H9 (cell line): ENCODE measurements at regions not wholly inside any gene's neighbourhood (a gene's known extent, or its start where the extent isn't known, plus 50 kb on each side); places are given as distances from the start of the nearest gene placed in this dataset.

Experiments
- DNase-seq: peaks from one replicate; pipeline ENCODE4 v3.0.0-alpha.2; 2017
- H2AFZ ChIP-seq: one replicate; pipeline ENCODE4 v1.6.1; 2013; ENCODE audit warnings: mild to moderate bottlenecking, low read length, control low read depth, moderate library complexity
- H2AK5ac ChIP-seq: 2 replicates; pipeline ENCODE4 v1.6.1; 2013; ENCODE audit warnings: low read length, control low read depth, mixed read lengths; ENCODE audit not compliant: insufficient read length
- H2BK120ac ChIP-seq: one replicate; pipeline ENCODE4 v1.6.1; 2013; ENCODE audit warnings: low read depth, mild to moderate bottlenecking, low read length, control low read depth, inconsistent platforms; ENCODE audit not compliant: poor library complexity, severe bottlenecking
- H2BK12ac ChIP-seq: 2 replicates; pipeline ENCODE4 v1.6.1; 2013; ENCODE audit warnings: low read length, control low read depth, mixed read lengths, low read depth; ENCODE audit not compliant: insufficient read length
- H2BK15ac ChIP-seq: 2 replicates; pipeline ENCODE4 v1.6.1; 2013; ENCODE audit warnings: low read depth, low read length, control low read depth
- H2BK20ac ChIP-seq: one replicate; pipeline ENCODE4 v1.6.1; 2013; ENCODE audit warnings: low read depth, mild to moderate bottlenecking, low read length, control low read depth, inconsistent platforms; ENCODE audit not compliant: poor library complexity, severe bottlenecking
- H2BK5ac ChIP-seq: 2 replicates; pipeline ENCODE4 v1.6.1; 2013; ENCODE audit warnings: low read length, control low read depth, mixed read lengths; ENCODE audit not compliant: insufficient read length
- H3K14ac ChIP-seq: 2 replicates; pipeline ENCODE4 v1.6.1; 2013; ENCODE audit warnings: low read length, control low read depth; ENCODE audit not compliant: insufficient read depth
- H3K18ac ChIP-seq: 2 replicates; pipeline ENCODE4 v1.6.1; 2013; ENCODE audit warnings: low read depth, mild to moderate bottlenecking, mixed read lengths, low read length, control low read depth; ENCODE audit not compliant: insufficient read length
- H3K23ac ChIP-seq: 2 replicates; pipeline ENCODE4 v1.6.1; 2013; ENCODE audit warnings: low read length, control low read depth, mixed read lengths, low read depth; ENCODE audit not compliant: insufficient read length
- H3K23me2 ChIP-seq: 2 replicates; pipeline ENCODE4 v1.6.1; 2013; ENCODE audit warnings: low read depth, mild to moderate bottlenecking, mixed read lengths, low read length, control low read depth; ENCODE audit not compliant: insufficient read length, poor library complexity, severe bottlenecking
- H3K27ac ChIP-seq: 2 replicates; pipeline ENCODE4 v1.5.1; 2013; ENCODE audit warnings: low read length, control low read depth, mixed read lengths, low read depth; ENCODE audit not compliant: insufficient read length
- H3K27me3 ChIP-seq: 2 replicates; pipeline ENCODE4 v1.6.1; 2013; ENCODE audit warnings: low read length, control low read depth, inconsistent platforms; ENCODE audit not compliant: insufficient read depth
- H3K4ac ChIP-seq: 2 replicates; pipeline ENCODE4 v1.6.1; 2013; ENCODE audit warnings: low read depth, mild to moderate bottlenecking, control low read depth, inconsistent platforms, low read length, moderate library complexity
- H3K4me1 ChIP-seq: 2 replicates; pipeline ENCODE4 v1.6.1; 2013; ENCODE audit warnings: low read length, control low read depth, inconsistent platforms; ENCODE audit not compliant: insufficient read depth
- H3K4me2 ChIP-seq: 2 replicates; pipeline ENCODE4 v1.6.1; 2013; ENCODE audit warnings: low read length, control low read depth, mixed read lengths; ENCODE audit not compliant: insufficient read length, insufficient read depth
- H3K56ac ChIP-seq: 2 replicates; pipeline ENCODE4 v1.6.1; 2013; ENCODE audit warnings: low read depth, mild to moderate bottlenecking, mixed read lengths, low read length, control low read depth; ENCODE audit not compliant: insufficient read length
- H3K79me1 ChIP-seq: 2 replicates; pipeline ENCODE4 v1.6.1; 2013; ENCODE audit warnings: low read depth, mild to moderate bottlenecking, moderate library complexity, low read length, control low read depth, inconsistent platforms; ENCODE audit not compliant: insufficient read depth, poor library complexity, severe bottlenecking
- H3K79me2 ChIP-seq: 2 replicates; pipeline ENCODE4 v1.6.1; 2013; ENCODE audit warnings: low read length, control low read depth, inconsistent platforms; ENCODE audit not compliant: insufficient read depth
- H3K9ac ChIP-seq: 2 replicates; pipeline ENCODE4 v1.6.1; 2013; ENCODE audit warnings: low read length, control low read depth, mixed read lengths; ENCODE audit not compliant: insufficient read length; ENCODE audit errors: extremely low read depth
- H3K9me3 ChIP-seq: one replicate; pipeline ENCODE4 v1.6.1; 2013; ENCODE audit warnings: low read depth, low read length, inconsistent platforms; ENCODE audit not compliant: control insufficient read depth
- H3T11ph ChIP-seq: one replicate; pipeline ENCODE4 v1.6.1; 2013; ENCODE audit warnings: mild to moderate bottlenecking, low read length, control low read depth, inconsistent platforms
- H4K20me1 ChIP-seq: one replicate; pipeline ENCODE4 v1.6.1; 2013; ENCODE audit not compliant: control insufficient read depth, insufficient read length, insufficient read depth
- H4K5ac ChIP-seq: 2 replicates; pipeline ENCODE4 v1.6.1; 2013; ENCODE audit warnings: low read depth, mild to moderate bottlenecking, mixed read lengths, low read length, control low read depth; ENCODE audit not compliant: insufficient read length
- H4K8ac ChIP-seq: replicated peaks from 2 replicates; pipeline ENCODE4 v1.6.1; 2013; ENCODE audit warnings: low read length, control low read depth, mixed read lengths, low read depth; ENCODE audit not compliant: insufficient read length
- H4K91ac ChIP-seq: 2 replicates; pipeline ENCODE4 v1.6.1; 2013; ENCODE audit warnings: low read depth, mild to moderate bottlenecking, moderate library complexity, mixed read lengths, low read length, control low read depth; ENCODE audit not compliant: insufficient read length
- H3K27ac Mint-ChIP-seq, 3 experiments: 2 replicates in 2 of 3; 3 replicates in 1 of 3; pipeline ENCODE4 v1.8.0; 2020 to 2021; ENCODE audit warnings: mixed read lengths in 3 of 3, mild to moderate bottlenecking in 1 of 3, moderate library complexity in 1 of 3
- H3K27me3 Mint-ChIP-seq: 2 replicates; pipeline ENCODE4 v1.8.0; 2021; ENCODE audit warnings: low read depth, mild to moderate bottlenecking, moderate library complexity, mixed read lengths
- H3K36me3 Mint-ChIP-seq, 3 experiments: 2 replicates in 2 of 3; 3 replicates in 1 of 3; pipeline ENCODE4 v1.8.0; 2020 to 2021; ENCODE audit warnings: low read depth in 3 of 3, mixed read lengths in 3 of 3; ENCODE audit not compliant: insufficient read depth in 1 of 3
- H3K4me1 Mint-ChIP-seq, 2 experiments: 2 replicates each; pipeline ENCODE4 v1.8.0; 2020; ENCODE audit warnings: mixed read lengths in 2 of 2
- H3K4me3 Mint-ChIP-seq, 2 experiments: 2 replicates in 1 of 2; 3 replicates in 1 of 2; pipeline ENCODE4 v1.8.0; 2020 to 2021; ENCODE audit warnings: mild to moderate bottlenecking in 2 of 2, mixed read lengths in 2 of 2, moderate library complexity in 1 of 2
- H3K9me3 Mint-ChIP-seq, 2 experiments: 2 replicates in 1 of 2; 3 replicates in 1 of 2; pipeline ENCODE4 v1.8.0; 2020; ENCODE audit warnings: mild to moderate bottlenecking in 2 of 2, mixed read lengths in 2 of 2, moderate library complexity in 1 of 2
- WGBS: extraction: QIAGEN DNeasy Blood & Tissue Kit; methylation state at CpG from one replicate; pipeline ENCODE4 v1.1.7; 2013; ENCODE audit warnings: missing lambda C conversion rate, low lambda C conversion rate, mixed read lengths; ENCODE audit not compliant: insufficient read length; ENCODE audit errors: extremely low coverage; 5-methylcytosine and 5-hydroxymethylcytosine counted together
- TF ChIP-seq, protein P1 (sequence below): fragments of 200-600 bp; sonication (generic); conservative IDR thresholded peaks from 3 replicates; pipeline ENCODE4 v1.8.0; 2021; ENCODE audit warnings: antibody characterized with exemption, mild to moderate bottlenecking

DNA sequence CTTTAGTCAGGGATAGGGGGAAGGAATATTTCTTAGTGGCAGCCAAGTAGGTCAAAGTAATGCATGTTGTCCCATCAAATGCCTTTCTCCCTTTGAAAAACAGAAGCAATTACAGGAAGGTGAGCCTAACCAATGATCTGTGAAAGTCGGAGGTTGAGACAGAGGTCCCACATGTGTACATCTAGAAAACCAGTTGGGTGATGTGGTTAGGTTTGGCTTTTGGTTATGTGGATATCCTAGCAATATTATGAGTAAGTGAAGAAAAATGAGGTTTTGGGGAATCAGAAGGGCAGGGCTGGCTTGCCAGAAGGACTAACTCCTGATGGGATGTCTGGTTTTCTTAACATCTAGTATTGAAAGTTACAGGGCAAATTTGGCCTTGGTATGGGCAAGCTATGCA lies 63.4 kb upstream of the PALM2AKAP2 start:
- no peak overlapping the region for H2AFZ ChIP-seq
- no peak overlapping the region for H3K23ac ChIP-seq
- no CpG with 5 or more reads among the region's 1 CpG for WGBS
- no peak overlapping the region for H3K4ac ChIP-seq
- TF ChIP-seq, protein P1, sequence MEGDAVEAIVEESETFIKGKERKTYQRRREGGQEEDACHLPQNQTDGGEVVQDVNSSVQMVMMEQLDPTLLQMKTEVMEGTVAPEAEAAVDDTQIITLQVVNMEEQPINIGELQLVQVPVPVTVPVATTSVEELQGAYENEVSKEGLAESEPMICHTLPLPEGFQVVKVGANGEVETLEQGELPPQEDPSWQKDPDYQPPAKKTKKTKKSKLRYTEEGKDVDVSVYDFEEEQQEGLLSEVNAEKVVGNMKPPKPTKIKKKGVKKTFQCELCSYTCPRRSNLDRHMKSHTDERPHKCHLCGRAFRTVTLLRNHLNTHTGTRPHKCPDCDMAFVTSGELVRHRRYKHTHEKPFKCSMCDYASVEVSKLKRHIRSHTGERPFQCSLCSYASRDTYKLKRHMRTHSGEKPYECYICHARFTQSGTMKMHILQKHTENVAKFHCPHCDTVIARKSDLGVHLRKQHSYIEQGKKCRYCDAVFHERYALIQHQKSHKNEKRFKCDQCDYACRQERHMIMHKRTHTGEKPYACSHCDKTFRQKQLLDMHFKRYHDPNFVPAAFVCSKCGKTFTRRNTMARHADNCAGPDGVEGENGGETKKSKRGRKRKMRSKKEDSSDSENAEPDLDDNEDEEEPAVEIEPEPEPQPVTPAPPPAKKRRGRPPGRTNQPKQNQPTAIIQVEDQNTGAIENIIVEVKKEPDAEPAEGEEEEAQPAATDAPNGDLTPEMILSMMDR, result no peak
- no peaks in the 10 kb centered on the region for H3K4me1 ChIP-seq
- H4K8ac ChIP-seq, result no peak overlapping the region
- no peak overlapping the region for H2BK20ac ChIP-seq
- H4K5ac ChIP-seq, result no peak overlapping the region
- no peak overlapping the region for H3K27ac ChIP-seq
- no peak overlapping the region for H3K56ac ChIP-seq
- no peak overlapping the region for H2AK5ac ChIP-seq
- H3K18ac ChIP-seq, result no peak overlapping the region
- H3T11ph ChIP-seq, result no peak overlapping the region
- no peak overlapping the region for H4K91ac ChIP-seq
- DNase-seq, result no peak
- no peak overlapping the region for H3K27ac Mint-ChIP-seq
- no peaks in the 10 kb centered on the region for H3K27me3 Mint-ChIP-seq
- H2BK5ac ChIP-seq, result no peak overlapping the region
- H2BK120ac ChIP-seq, result no peak overlapping the region
- H3K36me3 Mint-ChIP-seq, result no peaks in the 10 kb centered on the region; a peak in 1 of 7 replicates
- no peaks in the 10 kb centered on the region for H3K79me2 ChIP-seq
- H3K9me3 Mint-ChIP-seq, result no peaks in the 10 kb centered on the region
- no peaks in the 10 kb centered on the region for H3K9me3 ChIP-seq
- no peaks in the 10 kb centered on the region for H3K79me1 ChIP-seq
- no peak overlapping the region for H3K4me3 Mint-ChIP-seq
- H4K20me1 ChIP-seq, result no peaks in the 10 kb centered on the region
- no peaks in the 10 kb centered on the region for H3K27me3 ChIP-seq
- no peak overlapping the region for H3K9ac ChIP-seq
- H3K23me2 ChIP-seq, result no peaks in the 10 kb centered on the region
- H3K4me1 Mint-ChIP-seq, result peaks cover 0 to 3% of the 10 kb centered on the region in 2 experiments; a peak in 2 of 4 replicates
- no peak overlapping the region for H3K4me2 ChIP-seq
- no peak overlapping the region for H3K14ac ChIP-seq
- no peak overlapping the region for H2BK12ac ChIP-seq
- no peak overlapping the region for H2BK15ac ChIP-seq
